ENCODE measurements at regions not wholly inside any gene's neighbourhood (a gene's known extent, or its start where the extent isn't known, plus 50 kb on each side); places are given as distances from the start of the nearest gene placed in this dataset.

GRCh38 chr1:218995091-218995665 is 178.5 kb upstream of the LYPLAL1 start:
- Histone ChIP-seq H3K9me3 (replicated peaks in 1 of 2; ENCODE audit: control insufficient read depth in 1 of 2, insufficient read depth in 1 of 2, low read length in 2 of 2) (no peaks in the 10 kb centered on the region), H3K36me3 (replicated peaks in 1 of 2; ENCODE audit: control insufficient read depth in 1 of 2, insufficient read depth in 2 of 2, low read length in 2 of 2) (no peaks in the 10 kb centered on the region), H3K9ac (ENCODE audit: insufficient read depth, low read length, poor library complexity, severe bottlenecking) (no peak overlapping the region), H3K4me3 (replicated peaks in 1 of 3; ENCODE audit: low read depth in 2 of 3, low read length in 3 of 3) (no peak overlapping the region), H4K20me1 (ENCODE audit: insufficient read depth, low read length) (no peaks in the 10 kb centered on the region), H3K4me1 (ENCODE audit: control insufficient read depth in 1 of 2, insufficient read depth in 2 of 2, low read length in 2 of 2) (no peaks in the 10 kb centered on the region), H3K27ac (ENCODE audit: low read depth in 1 of 2, low read length in 2 of 2) (no peak overlapping the region), H3K79me2 (ENCODE audit: insufficient read depth, low read length) (no peaks in the 10 kb centered on the region), H2AFZ (ENCODE audit: insufficient read depth, low read depth, low read length, poor library complexity, severe bottlenecking) (no peak overlapping the region), H3K27me3 (ENCODE audit: control insufficient read depth in 2 of 2, insufficient read depth in 2 of 2, low read length in 2 of 2) (no peaks in the 10 kb centered on the region), H3K4me2 (replicated peaks; ENCODE audit: extremely low read depth, low read length, poor library complexity, severe bottlenecking) (no peak overlapping the region)
- no peak for TF ChIP-seq CTCF (IDR thresholded peaks at IDR 0.05)
- H3K9me3 Mint-ChIP-seq = peaks cover 0 to 4% (median 0%) of the 10 kb centered on the region in 7 donors
- no CpG with 5 or more reads among the region's 3 CpGs for WGBS (ENCODE audit: insufficient coverage)
- H3K27me3 Mint-ChIP-seq (ENCODE audit: low read depth in 3 of 3) = no peaks in the 10 kb centered on the region
- DNase-seq = no peak
- H3K27ac Mint-ChIP-seq = no peak overlapping the region
- intact Hi-C loops (cut with micrococcal nuclease) = no loop called here
- H3K4me1 Mint-ChIP-seq = no peaks in the 10 kb centered on the region
- H3K4me3 Mint-ChIP-seq = no peak overlapping the region
- no peaks in the 10 kb centered on the region for H3K36me3 Mint-ChIP-seq

GRCh38 chr1:218996362-218996761 is 177.3 kb upstream of the LYPLAL1 start:
- H3K9me3 Mint-ChIP-seq = peaks cover 0 to 3% (median 0%) of the 10 kb centered on the region in 7 donors
- H3K36me3 ChIP-seq (replicated peaks in 1 of 2; ENCODE audit: control insufficient read depth in 1 of 2, insufficient read depth in 2 of 2, low read length in 2 of 2) = no peaks in the 10 kb centered on the region
- H3K4me2 ChIP-seq (replicated peaks; ENCODE audit: extremely low read depth, low read length, poor library complexity, severe bottlenecking) = no peak overlapping the region
- H3K27ac ChIP-seq (ENCODE audit: low read depth in 1 of 2, low read length in 2 of 2) = no peak overlapping the region
- no peak overlapping the region for H2AFZ ChIP-seq (ENCODE audit: insufficient read depth, low read depth, low read length, poor library complexity, severe bottlenecking)
- no peaks in the 10 kb centered on the region for H3K79me2 ChIP-seq (ENCODE audit: insufficient read depth, low read length)
- H3K9me3 ChIP-seq (replicated peaks in 1 of 2; ENCODE audit: control insufficient read depth in 1 of 2, insufficient read depth in 1 of 2, low read length in 2 of 2) = no peaks in the 10 kb centered on the region
- H3K4me3 Mint-ChIP-seq = no peak overlapping the region
- H3K4me3 ChIP-seq (replicated peaks in 1 of 3; ENCODE audit: low read depth in 2 of 3, low read length in 3 of 3) = no peak overlapping the region
- DNase-seq = no peak
- intact Hi-C loops (cut with micrococcal nuclease) = no loop called here
- H3K27me3 Mint-ChIP-seq (ENCODE audit: low read depth in 3 of 3) = peaks cover 0 to 3% (median 0%) of the 10 kb centered on the region in 3 donors
- H3K4me1 ChIP-seq (ENCODE audit: control insufficient read depth in 1 of 2, insufficient read depth in 2 of 2, low read length in 2 of 2) = no peaks in the 10 kb centered on the region
- H4K20me1 ChIP-seq (ENCODE audit: insufficient read depth, low read length) = no peaks in the 10 kb centered on the region
- no peak overlapping the region for H3K27ac Mint-ChIP-seq
- no peak for TF ChIP-seq CTCF (IDR thresholded peaks at IDR 0.05)
- H3K36me3 Mint-ChIP-seq = no peaks in the 10 kb centered on the region
- H3K9ac ChIP-seq (ENCODE audit: insufficient read depth, low read length, poor library complexity, severe bottlenecking) = no peak overlapping the region
- no peaks in the 10 kb centered on the region for H3K4me1 Mint-ChIP-seq
- no peaks in the 10 kb centered on the region for H3K27me3 ChIP-seq (ENCODE audit: control insufficient read depth in 2 of 2, insufficient read depth in 2 of 2, low read length in 2 of 2)
